ENCODE measurements at regions not wholly inside any gene's neighbourhood (a gene's known extent, or its start where the extent isn't known, plus 50 kb on each side); places are given as distances from the start of the nearest gene placed in this dataset.

DNA sequence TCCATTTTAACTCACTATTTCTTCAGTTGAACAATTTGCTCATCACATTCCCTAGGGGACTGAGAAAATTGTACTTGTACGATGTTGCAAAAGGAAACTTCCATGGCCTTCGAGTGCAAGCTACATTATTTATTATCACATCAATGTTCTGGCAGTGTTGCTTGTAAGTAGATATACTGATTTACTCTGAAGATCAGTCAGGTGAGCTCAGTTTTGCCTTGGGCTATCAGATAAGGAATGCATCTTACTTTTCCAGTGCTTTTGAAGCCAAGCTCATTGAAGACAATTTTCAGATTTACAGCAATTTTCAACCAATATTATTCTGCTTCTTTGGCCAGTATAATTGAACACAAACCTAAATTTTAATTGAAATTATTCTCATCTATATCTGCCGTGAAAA lies 1296.9 kb downstream of the RAPGEF2 start:
- BruUV-seq (replicated peaks): no TSS peak
- POLR2A ChIA-PET (ENCODE audit: low non-redundant PET): no interaction called here
- intact Hi-C loops (cut with micrococcal nuclease; ENCODE audit: unreplicated experiment): no loop called here
- no peaks in the 10 kb centered on the region for H3K4me1 ChIP-seq (ENCODE audit: insufficient read depth, low read length, poor library complexity, severe bottlenecking)
- no peak overlapping the region for H3K27ac ChIP-seq (ENCODE audit: low read depth, low read length, poor library complexity, severe bottlenecking)
- H3K4me3 ChIP-seq (ENCODE audit: low read depth, low read length, poor library complexity, severe bottlenecking): no peak overlapping the region
- peaks cover 4% of the 10 kb centered on the region for H3K9me3 ChIP-seq (ENCODE audit: low read depth, low read length, poor library complexity, severe bottlenecking)
- CTCF ChIA-PET: no interaction called here
- DNase-seq (ENCODE audit: low spot score): no peak
- no peaks in the 10 kb centered on the region for H3K27me3 ChIP-seq (replicated peaks; ENCODE audit: insufficient read depth, low read depth, low read length, poor library complexity)
- no peaks in the 10 kb centered on the region for H3K36me3 ChIP-seq (ENCODE audit: insufficient read depth, low read length, poor library complexity, severe bottlenecking)
- no peak for TF ChIP-seq EZH2 (IDR thresholded peaks at IDR 0.05; ENCODE audit: borderline replicate concordance, low read depth, low read length, poor library complexity, severe bottlenecking)
- TF ChIP-seq, protein P1, sequence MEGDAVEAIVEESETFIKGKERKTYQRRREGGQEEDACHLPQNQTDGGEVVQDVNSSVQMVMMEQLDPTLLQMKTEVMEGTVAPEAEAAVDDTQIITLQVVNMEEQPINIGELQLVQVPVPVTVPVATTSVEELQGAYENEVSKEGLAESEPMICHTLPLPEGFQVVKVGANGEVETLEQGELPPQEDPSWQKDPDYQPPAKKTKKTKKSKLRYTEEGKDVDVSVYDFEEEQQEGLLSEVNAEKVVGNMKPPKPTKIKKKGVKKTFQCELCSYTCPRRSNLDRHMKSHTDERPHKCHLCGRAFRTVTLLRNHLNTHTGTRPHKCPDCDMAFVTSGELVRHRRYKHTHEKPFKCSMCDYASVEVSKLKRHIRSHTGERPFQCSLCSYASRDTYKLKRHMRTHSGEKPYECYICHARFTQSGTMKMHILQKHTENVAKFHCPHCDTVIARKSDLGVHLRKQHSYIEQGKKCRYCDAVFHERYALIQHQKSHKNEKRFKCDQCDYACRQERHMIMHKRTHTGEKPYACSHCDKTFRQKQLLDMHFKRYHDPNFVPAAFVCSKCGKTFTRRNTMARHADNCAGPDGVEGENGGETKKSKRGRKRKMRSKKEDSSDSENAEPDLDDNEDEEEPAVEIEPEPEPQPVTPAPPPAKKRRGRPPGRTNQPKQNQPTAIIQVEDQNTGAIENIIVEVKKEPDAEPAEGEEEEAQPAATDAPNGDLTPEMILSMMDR (conservative IDR thresholded peaks at IDR 0.05; ENCODE audit: low read depth, low read length): no peak

DNA sequence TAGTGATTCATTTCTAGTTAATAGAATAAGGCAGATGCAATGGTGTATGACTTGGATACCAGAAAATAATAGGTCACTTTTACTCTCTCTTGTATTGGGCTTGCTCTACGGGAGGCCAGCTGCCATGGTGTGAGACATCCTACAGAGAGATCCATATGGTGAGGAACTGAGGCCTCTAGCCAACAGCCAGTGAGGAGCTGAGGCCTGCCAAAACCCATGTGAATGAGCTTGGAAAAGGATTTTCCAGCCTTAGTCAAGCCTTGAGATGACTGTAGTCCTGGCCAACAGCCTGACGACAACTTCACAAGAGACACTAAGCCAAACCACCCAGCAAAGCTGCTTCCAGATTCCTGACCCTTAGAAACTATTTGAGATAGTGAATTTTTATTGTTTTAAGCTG lies 1300.2 kb downstream of the RAPGEF2 start:
- H3K36me3 ChIP-seq (ENCODE audit: insufficient read depth, low read length, poor library complexity, severe bottlenecking): no peaks in the 10 kb centered on the region
- ChIA-PET POLR2A (ENCODE audit: low non-redundant PET) (no interaction called here), CTCF (no interaction called here)
- intact Hi-C loops (cut with micrococcal nuclease; ENCODE audit: unreplicated experiment): no loop called here
- DNase-seq (ENCODE audit: low spot score): no peak
- H3K4me3 ChIP-seq (ENCODE audit: low read depth, low read length, poor library complexity, severe bottlenecking): no peak overlapping the region
- no peaks in the 10 kb centered on the region for H3K27me3 ChIP-seq (replicated peaks; ENCODE audit: insufficient read depth, low read depth, low read length, poor library complexity)
- H3K4me1 ChIP-seq (ENCODE audit: insufficient read depth, low read length, poor library complexity, severe bottlenecking): no peaks in the 10 kb centered on the region
- BruUV-seq (replicated peaks): no TSS peak
- H3K27ac ChIP-seq (ENCODE audit: low read depth, low read length, poor library complexity, severe bottlenecking): no peak overlapping the region
- TF ChIP-seq EZH2 (IDR thresholded peaks at IDR 0.05; ENCODE audit: borderline replicate concordance, low read depth, low read length, poor library complexity, severe bottlenecking): no peak
- TF ChIP-seq, protein P1 (conservative IDR thresholded peaks at IDR 0.05; ENCODE audit: low read depth, low read length): no peak
- H3K9me3 ChIP-seq (ENCODE audit: low read depth, low read length, poor library complexity, severe bottlenecking): peaks cover 4% of the 10 kb centered on the region

DNA sequence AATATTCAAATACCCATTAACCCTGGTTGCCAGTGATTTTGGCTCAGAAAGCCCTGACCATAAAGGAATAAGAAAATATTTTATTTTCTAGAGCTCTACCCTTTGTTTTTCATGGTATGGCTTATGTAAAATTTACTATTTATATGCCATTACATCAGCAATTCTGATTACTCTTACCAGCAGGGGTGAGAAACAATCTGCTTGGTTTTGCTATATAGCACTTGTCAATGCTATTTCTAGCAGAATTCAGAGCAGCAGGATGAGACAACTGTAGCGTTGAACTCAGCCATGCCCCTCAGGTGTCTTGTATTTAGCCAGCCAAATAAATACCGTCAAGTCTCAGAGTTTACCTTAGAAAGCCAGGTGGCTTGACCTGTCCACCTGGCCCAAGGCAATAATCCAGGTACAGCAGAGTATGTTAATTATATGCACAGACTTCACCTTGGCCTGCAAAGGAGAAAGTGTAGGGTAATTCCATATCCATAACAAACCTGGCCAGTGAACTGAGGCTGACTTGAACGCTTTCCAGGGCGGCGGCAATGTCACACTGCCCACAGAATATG lies 1303.5 kb downstream of the RAPGEF2 start:
- intact Hi-C loops (cut with micrococcal nuclease; ENCODE audit: unreplicated experiment): no loop called here
- TF ChIP-seq, protein P1 (conservative IDR thresholded peaks at IDR 0.05; ENCODE audit: low read depth, low read length): no peak
- no peak for TF ChIP-seq EZH2 (IDR thresholded peaks at IDR 0.05; ENCODE audit: borderline replicate concordance, low read depth, low read length, poor library complexity, severe bottlenecking)
- Histone ChIP-seq H3K4me3 (ENCODE audit: low read depth, low read length, poor library complexity, severe bottlenecking) (no peak overlapping the region), H3K27me3 (replicated peaks; ENCODE audit: insufficient read depth, low read depth, low read length, poor library complexity) (no peaks in the 10 kb centered on the region), H3K36me3 (ENCODE audit: insufficient read depth, low read length, poor library complexity, severe bottlenecking) (no peaks in the 10 kb centered on the region), H3K4me1 (ENCODE audit: insufficient read depth, low read length, poor library complexity, severe bottlenecking) (no peaks in the 10 kb centered on the region), H3K9me3 (ENCODE audit: low read depth, low read length, poor library complexity, severe bottlenecking) (no peaks in the 10 kb centered on the region), H3K27ac (ENCODE audit: low read depth, low read length, poor library complexity, severe bottlenecking) (no peak overlapping the region)
- DNase-seq (ENCODE audit: low spot score): no peak
- ChIA-PET POLR2A (ENCODE audit: low non-redundant PET) (no interaction called here), CTCF (no interaction called here)
- BruUV-seq (replicated peaks): no TSS peak

All from A673 (cell line).